ENCODE measurements at regions not wholly inside any gene's neighbourhood (a gene's known extent, or its start where the extent isn't known, plus 50 kb on each side); places are given as distances from the start of the nearest gene placed in this dataset.

GRCh38 chr4:107392951-107393350, 327.1 kb downstream of the PAPSS1 start:
- peak; percentile 57 for DNase-seq (ENCODE audit: low read depth)
- no peak for TF ChIP-seq CTCF (conservative IDR thresholded peaks at IDR 0.05; ENCODE audit: control insufficient read depth, insufficient read depth, low read depth, low read length)
- no peak overlapping the region for H3K4me3 ChIP-seq (ENCODE audit: control insufficient read depth, low read depth, low read length)

DNA sequence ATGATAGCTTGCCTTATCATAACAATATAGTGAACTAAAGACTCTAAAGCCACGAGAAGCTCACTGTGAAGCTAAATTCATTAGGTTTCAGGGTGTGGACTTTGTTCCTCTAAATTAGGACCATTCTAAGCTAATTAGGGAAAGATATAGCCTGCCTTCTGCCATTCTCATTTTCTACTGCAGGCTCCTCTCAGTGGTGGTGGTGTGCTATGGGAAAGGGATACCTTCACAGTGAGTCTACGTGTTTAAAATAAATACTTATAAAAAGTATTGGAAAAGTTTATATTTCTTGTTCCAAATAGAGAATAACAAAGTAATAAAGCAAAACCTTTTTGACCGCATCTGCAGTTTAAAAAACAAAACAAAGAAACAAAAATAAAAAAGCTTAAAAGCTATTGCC, 327.7 kb downstream of the PAPSS1 start:
- no peak overlapping the region for H3K4me3 ChIP-seq (ENCODE audit: control insufficient read depth, low read depth, low read length)
- TF ChIP-seq CTCF (conservative IDR thresholded peaks at IDR 0.05; ENCODE audit: control insufficient read depth, insufficient read depth, low read depth, low read length), result no peak
- no peak for DNase-seq (ENCODE audit: low read depth)

- DNase-seq (ENCODE audit: low read depth), result peak; percentile 1
- H3K4me3 ChIP-seq (ENCODE audit: control insufficient read depth, low read depth, low read length), result no peak overlapping the region
- TF ChIP-seq CTCF (conservative IDR thresholded peaks at IDR 0.05; ENCODE audit: control insufficient read depth, insufficient read depth, low read depth, low read length), result no peak
Observed at GRCh38 chr4:107391630-107392028, 328.4 kb downstream of the PAPSS1 start.

GRCh38 chr4:107391009-107391629, 328.9 kb downstream of the PAPSS1 start:
- no peak for DNase-seq (ENCODE audit: low read depth)
- H3K4me3 ChIP-seq (ENCODE audit: control insufficient read depth, low read depth, low read length), result no peak overlapping the region
- no peak for TF ChIP-seq CTCF (conservative IDR thresholded peaks at IDR 0.05; ENCODE audit: control insufficient read depth, insufficient read depth, low read depth, low read length)

DNA sequence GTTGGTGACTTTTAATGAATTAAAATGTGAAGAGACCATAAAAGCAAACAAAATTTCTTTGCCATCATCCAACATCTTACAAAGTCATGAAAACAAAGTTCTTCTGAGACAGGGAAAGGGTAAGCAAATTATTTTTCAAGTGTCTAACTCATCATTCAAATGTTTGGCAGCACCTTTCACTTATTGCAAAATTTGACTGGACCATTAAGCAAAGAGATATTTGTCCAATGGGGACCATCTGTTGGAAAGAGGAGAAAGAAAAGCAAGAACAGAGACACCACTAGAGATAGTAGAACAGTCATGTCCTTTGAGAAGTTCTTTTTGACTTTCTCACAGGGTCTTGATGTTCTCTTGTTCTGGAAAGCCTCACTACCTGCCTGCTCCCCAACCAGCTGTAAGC, 330.1 kb downstream of the PAPSS1 start:
- no peak for DNase-seq (ENCODE audit: low read depth)
- TF ChIP-seq CTCF (conservative IDR thresholded peaks at IDR 0.05; ENCODE audit: control insufficient read depth, insufficient read depth, low read depth, low read length), result no peak
- no peak overlapping the region for H3K4me3 ChIP-seq (ENCODE audit: control insufficient read depth, low read depth, low read length)

DNA sequence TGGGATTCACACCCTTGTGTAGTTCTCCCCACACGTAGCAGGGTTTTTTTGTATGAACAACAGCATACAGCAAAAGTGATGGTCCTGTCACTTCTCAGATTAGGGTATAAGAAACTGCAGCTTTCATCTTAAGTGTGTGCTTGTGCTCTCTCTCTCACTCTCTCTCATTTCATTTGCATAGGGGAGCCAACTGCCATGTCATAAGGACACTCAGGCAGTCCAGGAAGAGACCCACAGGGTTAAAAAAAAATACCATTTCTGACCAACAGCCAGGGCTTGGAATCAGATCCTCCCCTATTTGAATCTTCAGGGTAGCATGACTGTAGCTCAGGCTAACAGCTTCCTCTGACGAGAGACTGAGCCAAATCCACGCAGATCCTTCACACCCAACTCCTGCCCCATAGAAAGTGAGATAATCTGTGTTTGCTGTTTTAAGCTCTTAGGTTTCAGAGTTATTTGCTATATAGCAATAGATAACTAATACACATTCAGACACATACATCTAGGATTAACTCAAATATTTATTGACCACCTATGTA, 331.2 kb downstream of the PAPSS1 start:
- DNase-seq (ENCODE audit: low read depth), result no peak
- no peak overlapping the region for H3K4me3 ChIP-seq (ENCODE audit: control insufficient read depth, low read depth, low read length)
- no peak for TF ChIP-seq CTCF (conservative IDR thresholded peaks at IDR 0.05; ENCODE audit: control insufficient read depth, insufficient read depth, low read depth, low read length)
